WTC11 (cell line): ENCODE measurements at regions not wholly inside any gene's neighbourhood (a gene's known extent, or its start where the extent isn't known, plus 50 kb on each side); places are given as distances from the start of the nearest gene placed in this dataset.

Experiments used
- ATAC-seq: fragments of 200-7000 bp; cut with Tn5 transposase; 2 replicates; pipeline ENCODE4 v1.10.0; 2021; ENCODE audit warnings: mild to moderate bottlenecking, moderate library complexity
- CTCF ChIA-PET: fragments of 300-600 bp; sonication (Branson Sonifier 250); formaldehyde crosslinking; loops from one replicate; lab custom pipeline; 2021; ENCODE audit warnings: antibody characterized with exemption; lab: Charles Lee
- POLR2A ChIA-PET: fragments of 350-600 bp; sonication (Branson Sonifier 250); formaldehyde crosslinking; loops from one replicate; lab custom pipeline; 2021; ENCODE audit warnings: antibody characterized with exemption; lab: Charles Lee
- DNase-seq: peaks from one replicate; pipeline ENCODE4 v3.0.0; 2021; ENCODE audit warnings: low spot score
- H3K27ac Mint-ChIP-seq: 2 replicates; pipeline ENCODE4 v1.8.0; 2021; ENCODE audit warnings: mixed read lengths
- H3K27me3 Mint-ChIP-seq: 2 replicates; pipeline ENCODE4 v1.8.0; 2021; ENCODE audit warnings: low read depth, mild to moderate bottlenecking, moderate library complexity, mixed read lengths
- H3K36me3 Mint-ChIP-seq: 2 replicates; pipeline ENCODE4 v1.8.0; 2021; ENCODE audit warnings: mixed read lengths
- H3K4me1 Mint-ChIP-seq: 2 replicates; pipeline ENCODE4 v1.8.0; 2022; ENCODE audit warnings: mixed read lengths
- H3K4me3 Mint-ChIP-seq: 2 replicates; pipeline ENCODE4 v1.8.0; 2021; ENCODE audit warnings: mild to moderate bottlenecking, moderate library complexity, mixed read lengths
- H3K9me3 Mint-ChIP-seq: 2 replicates; pipeline ENCODE4 v1.8.0; 2021; ENCODE audit warnings: mixed read lengths
- ATF6 ChIP-seq: sonication (generic); formaldehyde crosslinking; IDR thresholded peaks from 2 replicates; pipeline ENCODE4 v1.8.1; 2023; ENCODE audit warnings: mild to moderate bottlenecking, missing genetic modification reagents
- CBFB ChIP-seq: sonication (generic); formaldehyde crosslinking; IDR thresholded peaks from 2 replicates; pipeline ENCODE4 v1.8.1; 2022; ENCODE audit warnings: mild to moderate bottlenecking, low read depth, missing genetic modification reagents
- ERG ChIP-seq: fragments of 250-450 bp; sonication (Bioruptor Pico); IDR thresholded peaks from 2 replicates; pipeline ENCODE4 v1.8.0; 2021; ENCODE audit warnings: mild to moderate bottlenecking
- FOXK1 ChIP-seq: sonication (generic); formaldehyde crosslinking; IDR thresholded peaks from 2 replicates; pipeline ENCODE4 v1.8.0; 2022; ENCODE audit warnings: mild to moderate bottlenecking, moderate library complexity, missing genetic modification reagents
- FOXP1 ChIP-seq: sonication (generic); formaldehyde crosslinking; IDR thresholded peaks from 2 replicates; pipeline ENCODE4 v1.8.0; 2022; ENCODE audit warnings: missing genetic modification reagents, mild to moderate bottlenecking, moderate library complexity, borderline replicate concordance
- FOXP4 ChIP-seq: sonication (generic); formaldehyde crosslinking; IDR thresholded peaks from 2 replicates; pipeline ENCODE4 v1.8.0; 2022; ENCODE audit warnings: mild to moderate bottlenecking, missing genetic modification reagents
- GRHL2 ChIP-seq: fragments of 250-450 bp; sonication (Bioruptor Pico); IDR thresholded peaks from 2 replicates; pipeline ENCODE4 v1.8.0; 2022; ENCODE audit warnings: mild to moderate bottlenecking, moderate library complexity; ENCODE audit not compliant: insufficient replicate concordance, severe bottlenecking
- GTF2I ChIP-seq: fragments of 250-450 bp; sonication (Bioruptor Pico); conservative IDR thresholded peaks from 2 replicates; pipeline ENCODE4 v1.4.0; 2021; ENCODE audit warnings: mild to moderate bottlenecking
- HMGXB4 ChIP-seq: sonication (generic); formaldehyde crosslinking; IDR thresholded peaks from 2 replicates; pipeline ENCODE4 v1.8.1; 2023; ENCODE audit warnings: mild to moderate bottlenecking, moderate library complexity, missing genetic modification reagents
- JAZF1 ChIP-seq: fragments of 250-450 bp; sonication (Bioruptor Pico); IDR thresholded peaks from 2 replicates; pipeline ENCODE4 v1.9.0; 2021; ENCODE audit warnings: moderate library complexity, mild to moderate bottlenecking, inconsistent platforms
- KAT7 ChIP-seq: sonication (generic); formaldehyde crosslinking; IDR thresholded peaks from 2 replicates; pipeline ENCODE4 v1.8.1; 2023; ENCODE audit warnings: missing genetic modification reagents, mild to moderate bottlenecking, borderline replicate concordance
- MAX ChIP-seq: sonication (generic); formaldehyde crosslinking; IDR thresholded peaks from 2 replicates; pipeline ENCODE4 v1.8.0; 2022; ENCODE audit warnings: mild to moderate bottlenecking, missing genetic modification reagents
- NFYB ChIP-seq: sonication (generic); formaldehyde crosslinking; conservative IDR thresholded peaks from 2 replicates; pipeline ENCODE4 v1.8.0; 2022; ENCODE audit warnings: low read depth, missing genetic modification reagents
- NR2C2 ChIP-seq: sonication (generic); formaldehyde crosslinking; IDR thresholded peaks from 2 replicates; pipeline ENCODE4 v1.8.0; 2022; ENCODE audit warnings: mild to moderate bottlenecking, missing genetic modification reagents
- PRRX2 ChIP-seq: fragments of 250-450 bp; sonication (Bioruptor Pico); IDR thresholded peaks from 2 replicates; pipeline ENCODE4 v1.8.0; 2021; ENCODE audit warnings: mild to moderate bottlenecking
- SMAD3 ChIP-seq: sonication (generic); formaldehyde crosslinking; IDR thresholded peaks from 2 replicates; pipeline ENCODE4 v1.8.0; 2022; ENCODE audit warnings: missing genetic modification reagents, mild to moderate bottlenecking, borderline replicate concordance
- TEAD4 ChIP-seq: sonication (generic); formaldehyde crosslinking; IDR thresholded peaks from 2 replicates; pipeline ENCODE4 v1.8.0; 2022; ENCODE audit warnings: mild to moderate bottlenecking, missing genetic modification reagents
- USF1 ChIP-seq: sonication (generic); formaldehyde crosslinking; IDR thresholded peaks from 2 replicates; pipeline ENCODE4 v1.8.0; 2022; ENCODE audit warnings: mild to moderate bottlenecking, missing genetic modification reagents
- ZNF232 ChIP-seq: sonication (generic); formaldehyde crosslinking; IDR thresholded peaks from 2 replicates; pipeline ENCODE4 v1.8.0; 2022; ENCODE audit warnings: mild to moderate bottlenecking, missing genetic modification reagents
- ZNF423 ChIP-seq: fragments of 250-450 bp; sonication (Bioruptor Pico); IDR thresholded peaks from 2 replicates; pipeline ENCODE4 v2.1.2; 2022; ENCODE audit warnings: mild to moderate bottlenecking, moderate library complexity
- ZNF512 ChIP-seq: sonication (generic); formaldehyde crosslinking; IDR thresholded peaks from 2 replicates; pipeline ENCODE4 v1.8.1; 2022; ENCODE audit warnings: missing genetic modification reagents, borderline replicate concordance
- ZSCAN18 ChIP-seq: fragments of 250-450 bp; sonication (Bioruptor Pico); IDR thresholded peaks from 2 replicates; pipeline ENCODE4 v2.1.2; 2022; ENCODE audit warnings: mild to moderate bottlenecking, moderate library complexity

- TF ChIP-seq GRHL2 (CRISPR knock-in tag) (no peak), USF1 (CRISPR knock-in tag) (no peak), KAT7 (no peak), MAX (CRISPR knock-in tag) (no peak), ZSCAN18 (CRISPR knock-in tag) (no peak), ZNF232 (CRISPR knock-in tag) (no peak), ERG (CRISPR knock-in tag) (no peak), PRRX2 (CRISPR knock-in tag) (no peak), CBFB (CRISPR knock-in tag) (no peak), SMAD3 (CRISPR knock-in tag) (no peak), TEAD4 (CRISPR knock-in tag) (no peak), NFYB (CRISPR knock-in tag) (no peak), FOXP4 (CRISPR knock-in tag) (no peak)
- ATAC-seq, result no peak
- Mint-ChIP-seq H3K36me3 (peaks cover 22% of the 10 kb centered on the region), H3K27me3 (no peaks in the 10 kb centered on the region; the same call in 1 of the 2 replicates), H3K27ac (no peak overlapping the region), H3K4me1 (no peaks in the 10 kb centered on the region), H3K4me3 (no peak overlapping the region), H3K9me3 (peaks cover 49% of the 10 kb centered on the region)
- ChIA-PET POLR2A (no interaction called here), CTCF (no interaction called here)
- DNase-seq, result no peak
Measured at GRCh38 chr3:6567241-6567640, 293.7 kb upstream of the GRM7 start.

- Mint-ChIP-seq H3K27ac (no peak overlapping the region), H3K4me1 (no peaks in the 10 kb centered on the region), H3K36me3 (peaks cover 14% of the 10 kb centered on the region), H3K9me3 (peaks cover 40% of the 10 kb centered on the region), H3K4me3 (no peak overlapping the region), H3K27me3 (no peaks in the 10 kb centered on the region; the same call in 1 of the 2 replicates)
- ATAC-seq (no peak), DNase-seq (no peak)
- POLR2A ChIA-PET, result no interaction called here
- CTCF ChIA-PET, result no interaction called here
- TF ChIP-seq JAZF1 (CRISPR knock-in tag) (no peak), NR2C2 (CRISPR knock-in tag) (no peak), FOXP1 (CRISPR knock-in tag) (no peak), ATF6 (CRISPR knock-in tag) (no peak), USF1 (CRISPR knock-in tag) (no peak), ZNF232 (CRISPR knock-in tag) (no peak), GTF2I (no peak), ZNF512 (CRISPR knock-in tag) (no peak), ZNF423 (CRISPR knock-in tag) (no peak), FOXK1 (CRISPR knock-in tag) (no peak), HMGXB4 (no peak)
Measured at GRCh38 chr3:6568999-6569493, 291.9 kb upstream of the GRM7 start.
